ENCODE measurements at regions not wholly inside any gene's neighbourhood (a gene's known extent, or its start where the extent isn't known, plus 50 kb on each side); places are given as distances from the start of the nearest gene placed in this dataset.

DNA sequence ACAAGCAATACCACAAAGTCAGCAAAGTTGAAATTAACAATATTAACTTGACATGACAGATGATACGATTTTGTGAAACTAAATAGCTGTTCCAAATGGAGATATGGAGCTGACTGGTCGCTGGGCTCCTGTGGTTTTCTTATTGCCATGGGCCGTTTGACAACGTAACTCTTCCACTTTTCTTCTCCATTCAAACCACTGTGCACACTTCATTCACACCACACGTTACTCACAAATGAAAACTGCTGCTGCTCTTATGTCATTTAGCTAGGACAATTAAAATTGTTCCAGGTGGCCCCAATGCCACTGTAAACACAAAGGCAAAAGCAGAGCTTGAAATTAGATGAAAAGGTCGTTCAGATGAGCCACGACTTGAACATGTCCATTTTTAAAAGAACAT, 94.0 kb upstream of the VGLL4 start (continued):
- TF ChIP-seq KDM5A (IDR thresholded peaks at IDR 0.05; ENCODE audit: low read length) (no peak), EGR1 (IDR thresholded peaks at IDR 0.05; ENCODE audit: borderline replicate concordance, low read depth, low read length) (no peak)
